Type B pancreatic cell (in vitro differentiated cells): ENCODE measurements at regions not wholly inside any gene's neighbourhood (a gene's known extent, or its start where the extent isn't known, plus 50 kb on each side); places are given as distances from the start of the nearest gene placed in this dataset.
A peak's percentile ranks its signal among the peaks of the same experiment; 100 is the strongest.

Experiments
- DNase-seq: peaks from one replicate; pipeline ENCODE4 v3.0.0; 2021; ENCODE audit warnings: mixed read lengths; ENCODE audit not compliant: unreplicated experiment; ENCODE audit errors: extremely low spot score
- H3K27ac Mint-ChIP-seq: 2 replicates; pipeline ENCODE4 v1.8.0; 2021; ENCODE audit warnings: mild to moderate bottlenecking, mixed read lengths
- H3K27me3 Mint-ChIP-seq: 2 replicates; pipeline ENCODE4 v1.8.0; 2021; ENCODE audit warnings: mixed read lengths
- H3K36me3 Mint-ChIP-seq: 2 replicates; pipeline ENCODE4 v1.8.0; 2021; ENCODE audit warnings: mixed read lengths
- H3K4me1 Mint-ChIP-seq: one replicate; pipeline ENCODE4 v1.8.0; 2021; ENCODE audit warnings: mixed read lengths; ENCODE audit not compliant: unreplicated experiment
- H3K4me3 Mint-ChIP-seq: 2 replicates; pipeline ENCODE4 v1.8.0; 2021; ENCODE audit warnings: mild to moderate bottlenecking, mixed read lengths
- H3K9me3 Mint-ChIP-seq: 2 replicates; pipeline ENCODE4 v1.8.0; 2021; ENCODE audit warnings: mixed read lengths
- TF ChIP-seq, protein P1 (sequence below): fragments of 200-600 bp; sonication (generic); conservative IDR thresholded peaks from 2 replicates; pipeline ENCODE4 v1.5.0; 2021; ENCODE audit warnings: antibody characterized with exemption, mild to moderate bottlenecking

DNA sequence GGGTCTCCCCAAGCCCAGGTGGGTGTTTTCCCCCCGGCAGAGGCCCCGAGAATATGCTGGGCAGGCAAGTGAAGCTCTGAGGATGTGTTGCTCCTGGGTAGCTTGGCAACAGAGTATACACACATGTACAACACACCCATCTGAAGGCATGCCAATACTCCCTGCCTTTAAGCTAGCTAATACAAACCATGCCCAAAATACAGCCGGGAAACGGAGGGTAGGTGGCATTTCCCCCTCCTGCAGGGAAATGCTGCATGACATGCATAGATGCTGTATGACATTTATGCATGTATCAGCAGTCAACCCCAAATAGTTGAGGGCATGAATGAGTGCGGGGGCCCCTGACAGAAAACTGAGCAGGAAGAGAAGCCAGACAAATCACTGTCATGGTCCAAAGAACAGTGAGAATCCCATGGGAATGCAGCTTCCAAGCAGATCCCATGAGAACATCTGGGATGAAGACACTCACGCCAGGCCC is 614.1 kb downstream of the EBF1 start:
- Mint-ChIP-seq H3K4me3 (no peak overlapping the region), H3K27me3 (peaks cover 7% of the 10 kb centered on the region), H3K27ac (no peak overlapping the region), H3K9me3 (peaks cover 8% of the 10 kb centered on the region), H3K36me3 (no peaks in the 10 kb centered on the region), H3K4me1 (peaks cover 48% of the 10 kb centered on the region)
- DNase-seq: no peak
- TF ChIP-seq, protein P1, sequence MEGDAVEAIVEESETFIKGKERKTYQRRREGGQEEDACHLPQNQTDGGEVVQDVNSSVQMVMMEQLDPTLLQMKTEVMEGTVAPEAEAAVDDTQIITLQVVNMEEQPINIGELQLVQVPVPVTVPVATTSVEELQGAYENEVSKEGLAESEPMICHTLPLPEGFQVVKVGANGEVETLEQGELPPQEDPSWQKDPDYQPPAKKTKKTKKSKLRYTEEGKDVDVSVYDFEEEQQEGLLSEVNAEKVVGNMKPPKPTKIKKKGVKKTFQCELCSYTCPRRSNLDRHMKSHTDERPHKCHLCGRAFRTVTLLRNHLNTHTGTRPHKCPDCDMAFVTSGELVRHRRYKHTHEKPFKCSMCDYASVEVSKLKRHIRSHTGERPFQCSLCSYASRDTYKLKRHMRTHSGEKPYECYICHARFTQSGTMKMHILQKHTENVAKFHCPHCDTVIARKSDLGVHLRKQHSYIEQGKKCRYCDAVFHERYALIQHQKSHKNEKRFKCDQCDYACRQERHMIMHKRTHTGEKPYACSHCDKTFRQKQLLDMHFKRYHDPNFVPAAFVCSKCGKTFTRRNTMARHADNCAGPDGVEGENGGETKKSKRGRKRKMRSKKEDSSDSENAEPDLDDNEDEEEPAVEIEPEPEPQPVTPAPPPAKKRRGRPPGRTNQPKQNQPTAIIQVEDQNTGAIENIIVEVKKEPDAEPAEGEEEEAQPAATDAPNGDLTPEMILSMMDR: no peak

DNA sequence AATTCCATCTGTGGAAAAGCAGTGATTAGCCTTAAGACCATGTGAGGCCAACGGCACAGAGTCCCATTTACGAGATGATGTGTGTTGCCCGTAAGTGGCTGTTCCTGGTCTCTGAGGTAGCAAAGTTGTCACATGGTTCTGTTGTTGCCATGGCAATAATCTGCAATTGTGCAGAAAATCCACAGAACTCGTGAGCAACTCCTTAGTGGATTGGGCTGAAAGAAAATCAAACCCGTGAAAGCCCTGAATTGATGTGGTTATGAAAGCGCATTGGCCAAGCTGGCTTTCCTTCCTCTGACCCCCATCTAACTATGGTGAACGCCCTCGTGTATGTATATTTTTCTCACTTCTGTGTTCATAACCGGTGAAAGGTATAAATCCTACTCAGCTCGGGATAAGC is 614.7 kb downstream of the EBF1 start:
- Mint-ChIP-seq H3K4me3 (no peak overlapping the region), H3K36me3 (no peaks in the 10 kb centered on the region), H3K27me3 (peaks cover 7% of the 10 kb centered on the region), H3K4me1 (peaks cover 48% of the 10 kb centered on the region), H3K27ac (peak overlapping the region; percentile 22), H3K9me3 (peaks cover 8% of the 10 kb centered on the region)
- TF ChIP-seq, protein P1: no peak
- DNase-seq: no peak

DNA sequence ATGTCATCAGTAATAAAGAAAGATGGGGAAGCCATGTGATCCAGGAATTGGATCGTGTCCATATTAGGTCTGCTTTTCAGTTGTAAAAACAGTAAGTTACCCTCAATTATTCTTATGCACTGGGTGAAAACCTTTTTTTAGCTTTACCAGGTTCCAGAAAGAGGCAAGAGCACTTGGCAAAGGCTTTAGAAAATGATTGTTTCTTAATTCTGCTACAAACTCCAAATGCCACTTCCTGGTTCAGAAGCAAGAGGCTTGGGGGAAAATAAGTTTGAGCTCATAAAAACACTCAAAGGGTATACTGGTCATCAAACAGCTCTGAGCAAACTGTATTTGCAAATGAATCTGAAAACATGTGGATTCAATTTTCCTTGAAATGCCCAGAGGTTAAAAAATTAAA is 615.6 kb downstream of the EBF1 start:
- peaks cover 8% of the 10 kb centered on the region for H3K9me3 Mint-ChIP-seq
- DNase-seq: no peak
- H3K4me3 Mint-ChIP-seq: peak overlapping the region; percentile 46
- H3K36me3 Mint-ChIP-seq: no peaks in the 10 kb centered on the region
- H3K4me1 Mint-ChIP-seq: peaks cover 48% of the 10 kb centered on the region
- TF ChIP-seq, protein P1: no peak
- peaks cover 7% of the 10 kb centered on the region for H3K27me3 Mint-ChIP-seq
- H3K27ac Mint-ChIP-seq: no peak overlapping the region

DNA sequence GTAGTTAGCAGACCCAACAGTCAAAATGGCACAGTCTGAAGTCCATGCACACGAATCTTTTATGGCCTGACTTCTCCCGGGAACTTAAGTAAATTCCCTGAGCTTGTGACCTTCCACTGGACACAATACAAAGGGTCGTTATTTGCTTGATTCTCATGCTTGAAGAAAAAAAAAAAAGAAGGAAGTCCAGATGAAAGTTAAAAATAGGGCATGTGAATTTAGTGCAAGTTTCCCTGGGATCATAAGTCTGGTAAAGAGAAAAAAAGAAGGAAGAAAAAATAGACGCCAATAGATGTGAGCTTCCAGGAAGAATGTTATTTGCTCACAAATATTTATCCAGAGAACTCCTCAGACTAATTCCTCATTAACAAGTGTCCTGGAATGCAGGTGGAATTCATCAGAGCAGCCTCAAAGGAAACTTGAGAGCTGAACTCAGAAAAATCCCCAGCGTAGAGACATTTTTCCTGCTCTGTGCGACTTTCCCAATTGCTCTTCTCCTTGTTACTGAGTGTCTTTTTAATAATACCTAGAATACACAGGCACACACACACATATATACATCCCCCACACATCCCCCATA is 616.3 kb downstream of the EBF1 start:
- H3K27ac Mint-ChIP-seq: peak overlapping the region; percentile 60

DNA sequence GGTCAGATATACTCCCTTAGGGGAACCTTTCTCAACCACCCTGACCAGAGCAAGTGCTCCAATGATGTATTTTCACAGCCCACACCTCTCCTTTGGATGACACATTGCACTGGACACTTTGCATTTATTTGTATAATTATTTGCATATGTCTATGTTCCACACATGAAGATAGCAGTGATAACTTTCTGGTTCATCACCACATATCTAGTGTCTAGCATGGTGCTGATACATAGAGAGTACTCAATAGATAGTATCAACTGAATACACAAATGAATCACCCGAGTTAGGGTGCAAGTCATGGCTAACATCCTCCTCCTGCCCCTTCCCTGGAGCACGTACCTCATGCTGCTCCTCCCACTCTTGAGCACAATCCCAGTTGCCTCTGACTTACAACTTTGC is 617.6 kb downstream of the EBF1 start:
- no peak overlapping the region for H3K27ac Mint-ChIP-seq
- TF ChIP-seq, protein P1: no peak
- no peak overlapping the region for H3K4me3 Mint-ChIP-seq
- H3K9me3 Mint-ChIP-seq: peaks cover 8% of the 10 kb centered on the region
- H3K27me3 Mint-ChIP-seq: peaks cover 10% of the 10 kb centered on the region
- H3K36me3 Mint-ChIP-seq: no peaks in the 10 kb centered on the region
- DNase-seq: no peak
- peaks cover 33% of the 10 kb centered on the region for H3K4me1 Mint-ChIP-seq

More for the DNA sequence above, 616.3 kb downstream of the EBF1 start:
- no peaks in the 10 kb centered on the region for H3K36me3 Mint-ChIP-seq
- peaks cover 7% of the 10 kb centered on the region for H3K27me3 Mint-ChIP-seq
- H3K4me1 Mint-ChIP-seq: peaks cover 42% of the 10 kb centered on the region
- TF ChIP-seq, protein P1: no peak
- peak overlapping the region; percentile 46 for H3K4me3 Mint-ChIP-seq
- peaks cover 8% of the 10 kb centered on the region for H3K9me3 Mint-ChIP-seq
- DNase-seq: no peak
